22Rv1 (cell line): ENCODE measurements at regions not wholly inside any gene's neighbourhood (a gene's known extent, or its start where the extent isn't known, plus 50 kb on each side); places are given as distances from the start of the nearest gene placed in this dataset.

Experiments used
- ZFX ChIP-seq: fragments of 450-650 bp; IDR thresholded peaks from 2 replicates; pipeline ENCODE4 v1.6.1; 2017; ENCODE audit warnings: antibody characterized with exemption, borderline replicate concordance
- TF ChIP-seq, protein P1 (sequence below): fragments of 450-650 bp; IDR thresholded peaks from 2 replicates; pipeline ENCODE4 v1.5.1; 2017; ENCODE audit warnings: mild to moderate bottlenecking

DNA sequence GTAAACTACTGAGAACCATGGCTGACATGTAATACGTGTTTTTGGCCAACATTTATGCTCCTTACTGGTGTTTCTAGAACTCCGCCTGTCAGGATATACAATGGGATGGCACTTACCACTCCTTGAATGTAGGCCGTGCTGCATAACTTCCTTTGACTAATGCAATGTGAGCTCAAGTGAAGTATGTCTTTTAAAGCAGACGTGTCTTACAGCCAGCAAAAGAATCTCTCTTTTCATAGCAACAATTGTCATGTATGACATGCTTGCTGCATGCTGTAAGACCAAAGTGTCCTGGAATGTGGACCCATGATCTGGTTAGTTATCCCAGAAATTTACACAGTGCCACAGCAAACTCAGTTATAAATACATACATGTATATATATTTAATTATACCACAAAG, 1202.7 kb upstream of the PIK3C3 start:
- TF ChIP-seq, protein P1, sequence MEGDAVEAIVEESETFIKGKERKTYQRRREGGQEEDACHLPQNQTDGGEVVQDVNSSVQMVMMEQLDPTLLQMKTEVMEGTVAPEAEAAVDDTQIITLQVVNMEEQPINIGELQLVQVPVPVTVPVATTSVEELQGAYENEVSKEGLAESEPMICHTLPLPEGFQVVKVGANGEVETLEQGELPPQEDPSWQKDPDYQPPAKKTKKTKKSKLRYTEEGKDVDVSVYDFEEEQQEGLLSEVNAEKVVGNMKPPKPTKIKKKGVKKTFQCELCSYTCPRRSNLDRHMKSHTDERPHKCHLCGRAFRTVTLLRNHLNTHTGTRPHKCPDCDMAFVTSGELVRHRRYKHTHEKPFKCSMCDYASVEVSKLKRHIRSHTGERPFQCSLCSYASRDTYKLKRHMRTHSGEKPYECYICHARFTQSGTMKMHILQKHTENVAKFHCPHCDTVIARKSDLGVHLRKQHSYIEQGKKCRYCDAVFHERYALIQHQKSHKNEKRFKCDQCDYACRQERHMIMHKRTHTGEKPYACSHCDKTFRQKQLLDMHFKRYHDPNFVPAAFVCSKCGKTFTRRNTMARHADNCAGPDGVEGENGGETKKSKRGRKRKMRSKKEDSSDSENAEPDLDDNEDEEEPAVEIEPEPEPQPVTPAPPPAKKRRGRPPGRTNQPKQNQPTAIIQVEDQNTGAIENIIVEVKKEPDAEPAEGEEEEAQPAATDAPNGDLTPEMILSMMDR = no peak
- no peak for TF ChIP-seq ZFX
